Activated CD4-positive, alpha-beta T cell treated with anti-CD3 and anti-CD28 coated beads for 48 hours (primary cell): ENCODE measurements at regions not wholly inside any gene's neighbourhood (a gene's known extent, or its start where the extent isn't known, plus 50 kb on each side); places are given as distances from the start of the nearest gene placed in this dataset.

Experiments
- DNase-seq: peaks from one replicate; pipeline ENCODE4 v3.0.0-alpha.2; 2020

DNA sequence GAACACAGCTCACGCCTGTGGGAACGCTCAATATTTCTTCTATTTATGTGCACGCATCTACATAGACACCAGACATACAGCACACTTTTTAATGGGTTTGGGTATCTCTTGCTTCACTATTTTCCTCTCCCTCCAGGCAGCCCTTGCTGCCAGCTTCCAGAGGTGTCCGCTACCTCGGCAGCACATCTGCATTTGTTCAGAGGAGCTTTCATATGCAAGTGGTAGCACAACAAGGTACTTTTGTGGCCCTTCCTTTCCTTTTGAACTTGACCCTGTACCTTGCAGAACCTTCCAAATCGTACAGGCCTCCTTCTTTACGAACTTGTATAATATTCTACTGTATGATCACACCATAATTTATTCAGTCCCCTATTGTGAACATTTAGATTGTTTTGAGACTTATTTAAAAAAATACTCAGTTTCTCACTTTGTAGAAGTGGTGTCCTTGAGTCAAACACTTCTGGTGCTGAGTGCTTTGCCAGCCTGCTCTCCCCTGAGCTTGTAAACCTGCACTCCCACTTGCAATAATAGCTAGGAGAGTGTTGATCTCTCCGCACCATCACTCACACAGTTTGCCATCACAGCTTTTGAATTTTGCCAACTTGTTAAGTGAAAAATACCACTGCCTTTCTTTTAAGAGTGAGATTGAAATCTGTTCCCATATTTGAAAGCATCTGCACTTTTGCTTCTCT, 106.0 kb upstream of the ZNF32 start:
- no peak for DNase-seq

DNA sequence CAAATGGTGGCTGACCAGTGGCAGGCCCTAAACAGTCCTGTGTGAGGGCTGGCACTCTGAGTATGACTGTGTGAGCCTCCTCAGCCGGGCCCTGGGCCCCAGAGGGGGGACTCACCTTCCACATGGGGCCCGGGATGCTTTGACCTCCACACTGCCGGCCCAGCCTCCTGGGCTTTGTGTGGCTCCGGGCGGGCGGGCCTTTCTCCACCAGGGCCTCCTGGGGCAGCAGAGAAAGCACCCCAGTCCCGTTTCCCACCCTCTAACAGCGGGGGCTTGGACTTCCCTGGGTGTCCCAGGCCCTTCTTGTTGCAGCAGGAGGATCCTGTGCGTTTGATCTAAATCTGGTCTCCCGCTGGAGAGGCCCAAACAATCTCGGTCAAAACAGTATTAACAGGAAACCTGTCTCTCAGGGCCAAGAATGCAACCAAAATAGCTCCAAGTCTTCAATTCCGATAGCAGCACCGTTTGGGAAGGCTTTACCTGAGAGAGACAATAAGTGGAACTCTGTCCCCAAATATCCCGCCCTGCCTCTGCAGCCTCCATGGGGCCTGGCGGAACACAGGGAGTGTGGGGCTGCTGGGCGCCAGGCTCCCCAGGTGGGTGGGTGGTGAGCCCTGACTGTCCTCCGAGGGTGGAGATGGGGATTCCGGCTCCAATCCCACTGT, 104.8 kb upstream of the ZNF32 start:
- DNase-seq, result no peak

DNA sequence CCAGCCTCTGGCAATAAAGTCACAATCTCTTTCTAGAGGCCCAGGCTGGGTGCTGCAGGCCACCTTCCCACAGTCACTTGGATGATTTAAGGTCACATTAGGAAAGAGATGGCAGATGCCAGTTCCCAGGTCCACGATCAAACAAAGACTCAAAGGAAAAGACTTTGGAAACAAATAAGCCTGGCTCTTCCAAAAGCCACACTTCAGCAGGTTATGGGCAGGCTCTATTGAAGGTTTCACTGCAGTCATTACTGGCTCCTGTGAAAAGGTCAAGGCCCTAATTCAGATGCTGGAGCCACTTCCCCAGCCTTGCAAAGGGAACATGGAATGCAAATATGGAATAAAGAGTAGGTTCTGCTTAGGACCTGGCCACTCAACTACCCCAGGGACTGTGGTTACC, 104.0 kb upstream of the ZNF32 start:
- no peak for DNase-seq

DNA sequence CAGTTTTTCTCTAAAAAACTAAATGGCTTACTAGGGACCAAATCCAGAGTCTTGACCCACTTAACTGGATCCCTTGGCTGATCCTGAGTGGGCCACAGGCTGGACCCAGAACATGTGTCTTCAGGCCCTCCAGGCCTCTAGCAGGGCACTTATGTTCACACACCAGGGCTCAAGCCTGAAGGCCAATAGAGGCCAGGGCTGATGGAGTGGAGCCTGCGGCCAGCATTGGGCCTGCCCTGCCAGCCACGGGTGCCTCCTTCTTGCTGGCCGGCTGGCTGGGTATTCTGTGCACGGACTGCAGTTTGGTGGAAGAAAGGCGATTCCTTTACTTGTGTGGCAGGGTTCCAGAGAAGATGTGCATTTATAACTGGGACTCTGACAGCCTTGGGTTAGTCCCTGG, 103.0 kb upstream of the ZNF32 start:
- DNase-seq, result no peak

DNA sequence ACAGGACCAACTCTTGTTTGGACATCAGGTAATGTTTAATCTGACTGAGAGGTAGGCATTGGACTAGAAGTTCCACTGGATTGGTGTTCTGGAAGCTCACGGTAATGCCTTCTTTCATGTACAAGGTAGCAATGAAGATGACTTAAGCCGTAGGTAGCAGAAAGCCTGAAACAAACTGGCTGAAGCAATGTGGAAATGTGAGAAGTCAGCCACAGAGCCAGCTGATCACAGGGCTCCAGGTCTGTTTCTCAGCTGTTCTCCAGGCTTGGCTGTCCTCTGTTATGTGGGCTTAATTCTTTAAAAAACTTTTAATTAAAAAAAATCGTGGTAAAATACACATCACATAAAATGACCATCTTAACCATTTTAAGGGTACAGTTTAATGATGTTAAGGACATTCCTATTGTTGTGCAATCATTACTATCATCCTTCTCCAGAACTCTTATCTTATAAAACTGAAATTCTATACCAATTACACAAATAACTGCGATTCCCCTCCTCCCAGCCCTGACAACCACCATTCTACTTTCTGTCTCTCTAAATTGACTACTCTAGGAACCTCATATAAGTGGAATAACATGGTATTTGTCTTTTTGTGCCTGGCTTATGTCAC, 101.4 kb upstream of the ZNF32 start:
- no peak for DNase-seq

DNA sequence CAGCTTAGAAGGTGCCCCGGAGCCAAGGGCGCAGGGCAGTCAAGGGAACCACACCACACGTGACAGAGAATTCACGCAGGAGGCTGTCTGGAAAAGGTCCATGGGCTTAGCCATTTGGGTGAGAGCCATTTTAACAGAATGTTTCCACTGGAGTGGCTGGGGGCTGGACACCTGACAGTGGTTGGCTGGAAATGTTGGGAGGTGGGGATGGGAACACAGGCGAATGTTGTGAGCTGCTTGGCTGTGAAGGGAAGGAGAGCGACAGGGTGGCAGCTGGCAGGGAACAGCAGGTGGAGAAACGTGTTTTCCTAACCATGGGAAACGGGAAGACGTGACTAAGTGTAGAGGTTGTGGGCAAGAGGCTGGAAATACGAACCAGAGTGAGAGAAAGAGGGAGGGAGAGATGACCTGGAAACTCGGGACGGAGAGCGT, 100.5 kb upstream of the ZNF32 start:
- no peak for DNase-seq

DNA sequence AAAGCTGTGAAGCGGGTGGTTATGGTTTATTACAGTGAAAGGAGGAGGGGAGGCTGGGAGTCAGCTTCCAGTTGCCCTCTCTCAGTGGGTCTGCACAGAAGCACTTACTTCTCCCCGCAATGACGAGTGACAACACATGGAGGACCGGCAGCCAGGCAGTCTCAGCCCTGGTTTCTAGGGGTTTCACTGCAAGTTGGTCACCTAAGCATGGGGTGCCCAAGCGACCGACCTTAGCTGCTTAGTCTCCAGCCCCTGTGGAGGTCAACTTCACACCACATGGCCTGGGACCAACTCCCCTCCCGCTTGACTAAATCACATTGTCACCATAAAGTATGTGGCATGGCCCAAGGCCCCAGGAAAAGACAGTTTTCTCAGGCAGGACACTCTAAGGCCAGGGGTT, 99.9 kb upstream of the ZNF32 start:
- no peak for DNase-seq

DNA sequence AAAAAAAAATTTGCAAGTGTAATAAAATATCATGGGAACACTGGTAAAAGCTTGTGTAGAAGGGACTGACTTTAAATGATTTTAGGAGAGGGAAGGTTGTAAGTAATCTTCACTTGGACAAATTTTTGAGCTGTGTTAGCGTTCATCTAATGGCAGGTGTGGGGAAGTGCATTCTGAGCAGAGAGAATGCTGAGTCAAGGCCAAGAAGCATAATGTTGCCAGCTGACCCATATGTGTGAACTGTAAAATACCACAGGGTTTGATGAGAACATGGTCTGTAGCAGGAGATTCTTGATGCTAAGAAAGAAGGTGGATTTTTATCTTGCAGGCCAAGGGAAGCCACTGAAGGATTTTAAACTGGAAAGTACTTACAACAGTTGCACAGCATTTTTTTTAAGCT, 98.2 kb upstream of the ZNF32 start:
- DNase-seq, result no peak

DNA sequence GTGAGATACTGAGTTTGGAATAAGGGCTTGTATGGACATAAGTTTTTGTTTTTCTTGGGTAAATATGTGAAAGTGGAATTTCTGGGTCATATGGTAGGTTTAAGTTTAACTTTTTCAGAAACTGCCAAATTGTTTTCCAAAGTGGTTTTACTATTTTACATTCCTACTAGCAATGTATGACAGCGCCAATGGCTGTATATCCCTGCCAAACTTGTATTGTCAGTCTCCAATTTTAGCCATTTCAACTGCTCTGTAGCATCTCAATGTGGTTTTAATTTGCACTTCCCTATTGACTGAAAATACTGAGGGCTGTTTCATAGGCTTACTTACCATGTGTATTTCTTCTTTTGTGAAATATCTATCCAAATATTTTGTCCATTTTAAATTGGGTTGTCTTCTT, 90.5 kb upstream of the ZNF32 start:
- no peak for DNase-seq

DNA sequence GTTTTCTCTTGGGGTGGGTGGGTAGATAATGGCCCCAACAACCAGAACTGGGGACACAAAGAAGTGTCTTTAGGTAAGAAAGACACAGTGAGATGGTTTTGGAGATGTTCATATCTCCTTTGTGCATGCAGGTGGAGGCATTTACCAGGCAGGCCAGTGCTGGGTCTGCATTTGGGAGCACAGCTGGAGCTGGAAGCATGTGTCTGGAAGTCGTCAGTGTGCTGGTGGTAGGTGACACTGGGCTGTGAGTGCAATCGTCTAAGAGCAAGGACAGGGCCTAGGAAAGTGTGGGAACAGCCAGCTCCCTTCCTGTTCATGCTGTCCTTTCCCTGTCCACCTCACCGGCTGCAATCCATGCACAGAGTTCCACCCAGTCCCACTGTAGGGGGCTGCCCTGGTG, 88.3 kb upstream of the ZNF32 start:
- DNase-seq, result no peak

DNA sequence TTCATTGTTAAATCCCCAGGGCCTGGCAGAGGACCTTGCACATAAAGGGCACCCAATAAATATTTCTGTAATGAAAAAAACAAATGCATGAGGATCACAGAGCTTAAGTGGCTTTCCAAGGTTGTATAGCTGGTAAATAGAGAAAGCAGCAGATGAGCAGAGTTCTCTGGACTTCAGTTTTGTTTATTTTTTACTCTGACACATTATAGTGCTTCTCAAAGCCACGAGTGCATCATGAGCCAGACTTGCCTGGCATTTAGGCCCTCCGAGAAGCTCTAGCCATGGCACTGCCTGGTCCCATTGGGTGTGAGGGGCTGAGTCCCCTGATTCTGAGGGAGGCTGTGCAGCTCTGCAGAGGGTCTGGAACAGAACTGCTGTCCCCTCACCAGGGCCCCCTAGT, 87.2 kb upstream of the ZNF32 start:
- no peak for DNase-seq

DNA sequence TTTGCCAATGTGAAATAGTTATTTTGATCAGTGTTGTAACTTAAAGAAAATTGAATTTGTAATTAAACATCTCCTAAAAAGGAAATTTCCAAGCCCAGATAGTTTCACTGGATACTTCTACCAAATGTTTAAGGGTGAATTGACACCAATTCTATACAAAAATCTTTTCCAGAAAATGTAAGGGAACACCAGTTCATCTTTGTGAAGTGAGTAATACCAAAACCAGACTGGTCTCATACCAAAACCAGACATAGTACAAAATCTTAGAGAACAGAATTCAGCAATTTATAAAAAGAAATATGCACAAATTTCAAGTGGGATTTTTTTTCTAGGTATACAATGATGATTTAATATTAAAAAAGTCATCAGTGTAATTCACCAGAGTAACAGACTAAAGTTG, 86.0 kb upstream of the ZNF32 start:
- DNase-seq, result no peak

DNA sequence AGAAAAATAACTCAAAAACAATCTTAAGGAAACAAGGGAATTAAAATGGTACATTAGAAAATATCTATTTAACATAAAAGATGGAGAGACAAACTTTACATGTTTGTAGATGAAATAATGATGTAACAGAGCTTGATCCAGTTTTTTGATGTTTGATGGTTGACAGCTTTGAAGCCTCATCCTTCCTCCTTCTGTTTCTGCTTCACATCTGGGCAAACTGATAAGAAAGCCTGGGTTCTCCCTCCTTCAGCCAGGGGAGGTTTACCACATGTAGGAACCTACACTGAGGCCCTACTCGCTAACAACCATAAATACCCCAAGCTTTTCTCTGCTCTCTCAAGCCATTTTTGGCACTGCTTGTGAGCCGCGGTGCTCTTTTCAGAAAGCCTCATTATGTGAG, 82.8 kb upstream of the ZNF32 start:
- no peak for DNase-seq

DNA sequence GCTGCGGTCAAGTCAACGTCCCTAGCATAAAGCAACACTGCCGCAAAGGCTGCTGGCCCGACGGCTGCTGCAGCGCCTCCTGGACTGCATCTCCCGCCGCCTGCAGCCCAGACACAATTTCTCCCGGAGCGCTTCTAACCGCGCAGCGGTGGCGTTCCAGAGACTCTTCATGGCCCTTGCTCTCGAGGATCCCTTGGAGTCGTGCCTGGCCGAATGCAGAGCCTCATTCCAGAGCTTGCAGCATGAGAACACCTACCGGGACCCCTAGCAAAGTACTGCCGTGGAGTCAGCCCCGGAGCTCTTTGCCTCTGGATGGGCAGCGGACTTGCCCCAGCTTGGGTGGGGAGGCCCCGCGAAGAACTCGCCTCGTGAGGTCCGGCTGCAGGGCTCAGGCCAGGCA, 79.7 kb upstream of the ZNF32 start:
- DNase-seq, result no peak

DNA sequence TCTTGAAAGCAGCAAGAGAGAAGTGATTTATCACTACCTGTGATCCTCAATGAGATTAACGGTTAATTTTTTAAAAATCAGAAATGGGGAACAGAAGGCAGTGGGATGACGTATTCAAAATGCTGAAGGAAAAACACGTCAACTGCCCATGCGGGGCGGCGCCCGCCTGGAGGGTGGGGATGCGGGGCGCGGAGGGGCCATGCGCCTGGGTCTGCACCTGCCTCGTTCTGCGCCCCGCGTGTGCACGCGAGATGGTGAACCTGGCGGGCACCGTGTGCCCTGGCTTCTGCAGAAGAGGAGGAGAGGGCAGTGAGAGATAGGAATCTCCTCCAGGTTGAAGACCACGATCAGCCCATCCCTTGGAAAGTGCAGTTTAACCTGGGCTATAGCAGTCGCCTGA, 79.3 kb upstream of the ZNF32 start:
- DNase-seq, result no peak

DNA sequence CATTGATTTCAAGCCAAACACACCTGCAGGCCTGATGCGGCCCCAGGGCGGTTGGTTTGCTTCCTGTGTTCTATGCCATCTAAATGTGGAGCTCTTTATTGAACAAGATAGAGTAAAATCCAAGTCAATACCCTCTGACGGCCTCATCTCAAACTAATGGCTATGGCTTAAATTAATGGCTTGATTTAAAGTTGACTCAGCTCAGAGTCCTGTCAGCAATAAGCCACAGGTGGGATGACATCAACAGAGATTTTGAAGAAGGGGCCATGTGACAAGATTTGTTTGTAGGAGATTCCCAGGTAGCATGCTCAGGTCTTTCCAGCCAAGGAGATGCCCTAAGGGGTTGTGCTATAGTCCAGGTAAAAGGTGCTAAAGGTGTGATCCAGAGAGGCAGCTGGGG, 66.7 kb upstream of the ZNF32 start:
- no peak for DNase-seq

DNA sequence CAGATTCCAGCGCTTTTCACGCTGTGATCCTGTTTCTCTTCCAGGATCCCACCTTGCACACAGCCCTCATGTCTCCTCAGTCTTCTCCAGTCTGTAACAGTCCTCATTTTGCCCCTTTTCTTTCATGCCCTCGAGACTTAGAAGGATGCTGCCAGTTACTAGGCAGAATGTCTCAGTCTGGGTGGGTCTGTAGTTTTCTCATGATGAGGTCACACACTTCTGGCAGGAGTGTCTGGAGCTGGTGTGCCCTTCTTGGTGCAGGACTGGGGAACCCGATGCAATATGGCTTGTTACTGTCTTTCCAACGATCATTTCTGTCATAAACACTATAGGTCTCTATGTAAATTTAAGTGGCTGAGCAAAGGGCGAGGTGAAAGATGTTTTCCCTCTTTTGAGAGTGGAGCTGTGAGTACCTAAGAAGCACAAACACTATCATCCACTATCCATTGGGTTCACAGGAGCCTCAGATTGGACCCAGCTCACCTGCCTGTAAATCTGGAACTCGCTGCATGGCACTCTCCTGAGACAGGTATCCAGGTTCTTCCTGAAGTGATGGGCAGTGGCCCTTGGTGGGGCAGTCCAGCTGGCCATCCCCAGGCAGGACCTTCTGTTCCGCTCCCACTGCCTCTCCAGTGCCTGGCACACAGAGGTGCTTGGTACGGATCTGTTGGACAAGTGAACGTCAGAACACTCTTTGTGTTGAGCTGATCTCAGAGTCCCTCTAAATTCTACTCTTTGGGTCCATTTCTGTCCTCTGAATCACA, 64.3 kb upstream of the ZNF32 start:
- no peak for DNase-seq

DNA sequence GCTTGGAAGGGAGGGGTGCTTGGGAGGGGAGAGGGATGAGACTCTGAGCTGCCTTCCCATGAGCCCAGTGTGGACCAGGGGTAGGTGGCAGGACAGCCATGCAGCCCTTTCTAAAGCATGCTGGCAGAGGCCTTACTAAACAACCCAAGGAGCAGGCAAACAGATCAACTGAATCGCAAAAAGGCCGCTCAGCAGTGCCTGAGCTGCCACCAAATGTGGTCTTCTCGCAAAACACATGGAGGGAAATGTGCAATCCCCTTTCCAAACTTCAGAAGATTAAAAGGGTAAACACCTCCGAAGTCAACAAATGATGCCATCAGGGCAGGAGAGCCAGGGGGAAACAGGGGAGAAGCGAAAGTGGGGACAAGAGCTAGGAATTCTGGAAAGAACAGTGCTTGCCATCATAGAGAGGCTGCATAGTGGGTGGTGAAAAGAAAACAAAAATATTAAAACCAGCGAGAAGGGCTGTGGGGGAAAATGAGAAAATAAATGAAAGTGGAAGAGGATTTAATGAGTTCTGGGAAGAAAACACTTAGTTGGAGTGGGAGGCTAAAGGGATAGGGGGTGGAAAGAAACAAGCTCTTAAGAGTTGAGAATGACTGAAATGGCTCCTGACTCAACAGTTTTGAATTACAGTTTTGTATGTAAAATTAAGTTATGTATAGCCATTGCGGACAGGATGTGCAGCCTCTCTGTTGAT, 62.2 kb upstream of the ZNF32 start:
- DNase-seq, result no peak

DNA sequence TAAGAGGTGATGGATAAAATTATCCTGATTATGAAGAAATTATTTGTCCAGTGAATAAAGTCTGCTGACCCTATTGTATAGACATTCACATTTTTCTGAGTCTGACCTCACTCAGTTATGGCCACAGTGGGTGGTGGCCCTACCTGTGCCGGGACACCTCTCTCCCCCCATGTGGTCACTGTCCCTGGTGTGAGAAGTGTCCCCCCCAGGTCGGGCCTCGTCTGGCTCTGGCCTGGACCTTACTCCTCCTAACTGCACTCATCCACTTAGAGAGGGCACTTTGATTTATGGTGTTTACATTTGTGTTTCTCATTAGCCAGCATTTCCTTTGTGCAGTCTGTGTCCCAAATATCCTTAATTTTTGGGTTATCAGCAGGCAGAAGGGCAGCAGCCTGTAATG, 59.6 kb upstream of the ZNF32 start:
- no peak for DNase-seq

DNA sequence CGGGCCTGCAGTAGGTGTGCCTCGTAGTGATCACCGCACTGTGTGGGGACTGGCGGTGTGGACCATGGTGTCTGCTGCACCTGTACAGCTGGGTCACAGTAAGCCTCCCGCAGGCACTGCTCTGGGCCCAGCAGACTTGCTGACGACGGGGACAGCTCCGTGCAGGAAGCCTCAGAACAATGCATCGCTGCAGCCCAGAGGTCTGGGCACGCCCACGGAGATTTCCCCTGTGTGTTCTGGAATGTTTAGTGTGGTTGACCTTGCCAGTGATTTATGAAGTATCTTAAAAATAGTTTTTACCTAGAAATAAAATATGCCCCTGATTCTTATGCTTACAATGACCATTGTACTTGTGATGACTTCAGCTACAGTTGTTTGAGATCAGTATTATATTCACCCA, 59.1 kb upstream of the ZNF32 start:
- DNase-seq, result no peak

DNA sequence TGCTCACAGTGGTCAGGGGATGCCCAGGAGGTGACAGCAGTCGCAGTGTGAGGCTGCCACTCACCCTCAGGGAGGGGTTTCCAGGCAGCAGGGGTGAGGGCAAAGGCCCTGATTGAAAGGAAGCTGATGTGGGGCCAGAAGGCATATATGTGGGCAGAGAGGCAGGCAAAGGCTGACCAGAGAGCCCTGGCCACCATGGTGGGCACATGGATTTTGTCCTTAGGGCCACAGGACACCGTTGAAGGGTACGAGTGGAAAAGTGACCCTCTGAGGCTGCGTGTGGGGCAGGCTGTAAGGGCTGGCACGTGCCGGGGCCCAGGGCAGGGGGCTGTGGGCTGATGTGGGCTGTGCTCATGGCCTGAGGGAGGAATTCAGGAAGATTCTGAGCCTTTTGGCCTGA, 57.5 kb upstream of the ZNF32 start:
- no peak for DNase-seq

DNA sequence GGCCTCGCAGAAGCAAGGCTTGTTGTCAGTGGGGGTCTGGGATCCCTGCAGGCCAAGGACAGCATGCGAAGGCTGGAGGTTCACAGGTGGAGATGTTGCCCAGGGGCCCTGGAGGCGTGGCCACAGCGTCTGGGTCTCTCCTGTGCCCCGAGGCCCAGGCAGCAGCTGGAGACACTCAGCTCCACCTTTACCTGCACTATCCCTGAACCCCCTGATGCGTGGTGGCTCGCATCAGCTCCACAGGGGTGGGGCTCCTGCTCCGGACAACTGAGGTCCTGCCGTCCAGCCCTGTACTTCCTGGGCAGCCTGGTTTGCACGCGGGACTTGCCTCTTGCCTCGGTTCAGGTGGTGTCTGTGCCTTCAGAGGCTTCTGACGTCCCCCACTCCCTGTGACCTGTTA, 54.6 kb upstream of the ZNF32 start:
- DNase-seq, result no peak

DNA sequence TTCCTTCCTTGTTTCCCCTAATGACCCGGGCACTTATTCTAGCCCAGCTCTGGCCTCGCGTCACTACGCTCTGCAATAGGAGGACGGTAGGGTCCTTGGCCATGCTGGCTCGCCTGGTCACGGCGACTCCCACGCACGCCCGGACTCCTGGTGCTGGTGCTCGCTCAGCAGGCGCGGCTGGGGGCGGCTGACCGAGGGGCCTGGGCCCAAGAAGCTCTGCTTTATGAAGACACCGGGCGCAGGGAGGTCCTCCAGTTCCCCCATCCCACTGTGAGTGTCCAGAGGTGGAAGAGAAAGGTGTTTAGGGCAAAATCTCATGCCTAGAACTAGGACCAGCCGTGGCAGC, 54.2 kb upstream of the ZNF32 start:
- no peak for DNase-seq
